GM06990 (cell line): ENCODE measurements at regions not wholly inside any gene's neighbourhood (a gene's known extent, or its start where the extent isn't known, plus 50 kb on each side); places are given as distances from the start of the nearest gene placed in this dataset.
"Not testable (repeated sequence)": the region's sequence is repeated elsewhere in the genome, so short reads cannot be mapped to it uniquely, and the experiment has no call there.

Experiments
- DNase-seq: peaks from one replicate; pipeline ENCODE4 v3.0.0-alpha.2; 2011; ENCODE audit not compliant: insufficient read length; ENCODE audit errors: extremely low read depth
- H3K27me3 ChIP-seq: replicated peaks from 2 replicates; pipeline ENCODE4 v1.6.0; 2011; ENCODE audit warnings: low read length; ENCODE audit not compliant: control insufficient read depth, insufficient read depth
- H3K36me3 ChIP-seq: 2 replicates; pipeline ENCODE4 v1.5.1; 2011; ENCODE audit warnings: low read length; ENCODE audit not compliant: control insufficient read depth, insufficient read depth
- H3K4me3 ChIP-seq: replicated peaks from 2 replicates; pipeline ENCODE4 v1.5.1; 2011; ENCODE audit warnings: low read depth, mild to moderate bottlenecking, control low read depth, low read length
- TF ChIP-seq, protein P1 (sequence below): IDR thresholded peaks from 2 replicates; pipeline ENCODE4 v1.5.1; 2011; ENCODE audit warnings: low read length, control low read depth, mild to moderate bottlenecking, inconsistent platforms; ENCODE audit not compliant: insufficient read depth, poor library complexity, severe bottlenecking

DNA sequence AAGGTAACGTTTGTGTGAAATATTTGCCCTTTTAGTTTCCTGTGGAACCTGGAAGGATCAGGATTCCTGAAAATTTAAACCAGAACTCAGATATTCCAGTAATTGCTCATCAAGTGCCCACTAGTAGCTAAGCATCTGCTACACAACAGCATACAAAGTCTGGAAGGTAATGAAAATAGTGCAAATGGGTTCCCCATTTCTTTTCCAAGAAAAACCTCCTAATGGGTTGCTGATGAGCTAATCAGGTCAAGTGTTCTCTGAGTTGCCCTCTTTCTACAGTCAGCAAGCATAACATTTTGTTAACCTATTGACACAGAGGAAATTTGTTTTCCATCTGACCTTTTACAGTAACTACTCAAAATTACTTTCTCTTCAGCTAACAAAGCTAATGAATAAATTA lies 83.6 kb upstream of the PMCH start:
- TF ChIP-seq, protein P1, sequence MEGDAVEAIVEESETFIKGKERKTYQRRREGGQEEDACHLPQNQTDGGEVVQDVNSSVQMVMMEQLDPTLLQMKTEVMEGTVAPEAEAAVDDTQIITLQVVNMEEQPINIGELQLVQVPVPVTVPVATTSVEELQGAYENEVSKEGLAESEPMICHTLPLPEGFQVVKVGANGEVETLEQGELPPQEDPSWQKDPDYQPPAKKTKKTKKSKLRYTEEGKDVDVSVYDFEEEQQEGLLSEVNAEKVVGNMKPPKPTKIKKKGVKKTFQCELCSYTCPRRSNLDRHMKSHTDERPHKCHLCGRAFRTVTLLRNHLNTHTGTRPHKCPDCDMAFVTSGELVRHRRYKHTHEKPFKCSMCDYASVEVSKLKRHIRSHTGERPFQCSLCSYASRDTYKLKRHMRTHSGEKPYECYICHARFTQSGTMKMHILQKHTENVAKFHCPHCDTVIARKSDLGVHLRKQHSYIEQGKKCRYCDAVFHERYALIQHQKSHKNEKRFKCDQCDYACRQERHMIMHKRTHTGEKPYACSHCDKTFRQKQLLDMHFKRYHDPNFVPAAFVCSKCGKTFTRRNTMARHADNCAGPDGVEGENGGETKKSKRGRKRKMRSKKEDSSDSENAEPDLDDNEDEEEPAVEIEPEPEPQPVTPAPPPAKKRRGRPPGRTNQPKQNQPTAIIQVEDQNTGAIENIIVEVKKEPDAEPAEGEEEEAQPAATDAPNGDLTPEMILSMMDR: no peak
- DNase-seq: no peak
- no peaks in the 10 kb centered on the region for H3K27me3 ChIP-seq
- H3K4me3 ChIP-seq: no peak overlapping the region
- H3K36me3 ChIP-seq: no peaks in the 10 kb centered on the region

DNA sequence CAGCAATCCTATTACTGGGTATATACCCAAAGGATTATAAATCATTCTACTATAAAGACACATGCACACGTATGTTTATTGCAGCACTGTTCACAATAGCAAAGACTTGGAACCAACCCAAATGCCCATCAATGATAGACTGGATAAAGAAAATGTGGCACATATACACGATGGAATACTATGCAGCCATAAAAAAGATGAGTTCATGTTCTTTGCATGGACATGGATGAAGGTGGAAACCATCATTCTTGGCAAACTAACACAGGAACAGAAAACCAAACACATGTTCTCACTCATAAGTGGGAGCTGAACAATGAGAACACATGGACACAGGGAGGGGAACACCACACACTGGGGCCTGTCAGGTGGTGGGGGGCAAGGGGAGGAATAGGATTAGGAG lies 58.1 kb upstream of the PMCH start:
- not testable (repeated sequence) for H3K4me3 ChIP-seq, DNase-seq, H3K27me3 ChIP-seq, H3K36me3 ChIP-seq

DNA sequence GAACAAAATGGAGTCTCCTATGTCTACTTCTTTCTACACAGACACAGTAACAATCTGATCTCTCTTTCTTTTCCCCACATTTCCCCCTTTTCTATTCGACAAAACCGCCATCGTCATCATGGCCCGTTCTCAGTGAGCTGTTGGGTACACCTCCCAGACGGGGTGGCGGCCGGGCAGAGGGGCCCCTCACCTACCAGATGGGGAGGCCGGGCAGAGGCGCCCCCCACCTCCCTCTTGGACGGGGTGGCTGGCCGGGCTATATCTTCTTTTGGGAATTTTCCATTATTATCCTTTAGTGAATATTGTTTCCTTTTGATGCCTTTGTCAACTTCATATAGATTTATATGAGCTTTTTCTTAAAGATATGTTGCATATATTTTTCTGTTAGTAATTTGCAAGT lies 53.4 kb upstream of the PMCH start:
- H3K4me3 ChIP-seq, H3K27me3 ChIP-seq, DNase-seq, H3K36me3 ChIP-seq: not testable (repeated sequence)

DNA sequence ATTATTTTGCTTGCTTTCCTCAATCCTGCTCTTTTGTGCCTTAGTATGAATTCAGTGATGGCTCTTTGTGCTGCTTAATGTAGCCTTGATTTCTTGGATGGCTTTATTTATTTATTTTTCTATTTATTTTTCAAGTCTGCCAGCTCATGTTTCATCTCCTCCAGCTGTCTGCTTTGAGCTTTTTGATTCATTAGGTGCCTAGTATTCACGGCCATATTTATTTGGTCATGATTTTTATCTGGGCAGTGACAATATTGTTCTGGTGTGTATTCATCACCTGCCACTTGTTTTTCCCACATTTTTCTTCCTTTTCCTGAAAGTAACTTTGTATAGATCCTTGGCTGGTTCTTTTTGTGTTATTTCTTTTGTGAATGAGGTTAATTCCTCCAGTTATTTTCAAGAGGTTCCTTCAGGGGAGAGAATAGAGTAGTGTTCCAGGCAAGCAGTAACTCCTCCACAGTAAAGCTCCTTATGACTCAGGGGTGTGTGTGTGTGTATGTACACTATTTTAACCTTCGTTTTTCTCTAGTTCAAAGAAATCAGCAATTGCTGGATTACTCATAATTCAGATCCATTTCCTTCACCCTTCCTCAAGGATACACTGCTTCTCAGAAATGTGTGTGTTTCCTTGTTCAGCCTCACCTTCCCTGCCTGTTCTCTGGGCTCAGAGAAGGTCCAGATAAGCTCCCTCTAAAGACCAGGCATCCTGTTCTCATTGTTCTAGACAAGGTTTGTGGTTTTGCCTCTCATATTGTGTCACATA lies 51.6 kb upstream of the PMCH start:
- Histone ChIP-seq H3K36me3 (no peaks in the 10 kb centered on the region), H3K4me3 (no peak overlapping the region), H3K27me3 (no peaks in the 10 kb centered on the region)
- TF ChIP-seq, protein P1: no peak
- DNase-seq: no peak
